Stimulated activated CD4-positive, alpha-beta T cell treated with anti-CD3 and anti-CD28 coated beads, Interleukin-1b, Interleukin-23, amount 100 ng/mL, for 4 hours (primary cell): ENCODE measurements at regions not wholly inside any gene's neighbourhood (a gene's known extent, or its start where the extent isn't known, plus 50 kb on each side); places are given as distances from the start of the nearest gene placed in this dataset.
"Not testable (repeated sequence)": the region's sequence is repeated elsewhere in the genome, so short reads cannot be mapped to it uniquely, and the experiment has no call there.

Experiments used
- DNase-seq, 2 donors: peaks; one replicate each; pipeline ENCODE4 v3.0.0-alpha.2; 2020; ENCODE audit warnings: low read depth in 2 of 2

DNA sequence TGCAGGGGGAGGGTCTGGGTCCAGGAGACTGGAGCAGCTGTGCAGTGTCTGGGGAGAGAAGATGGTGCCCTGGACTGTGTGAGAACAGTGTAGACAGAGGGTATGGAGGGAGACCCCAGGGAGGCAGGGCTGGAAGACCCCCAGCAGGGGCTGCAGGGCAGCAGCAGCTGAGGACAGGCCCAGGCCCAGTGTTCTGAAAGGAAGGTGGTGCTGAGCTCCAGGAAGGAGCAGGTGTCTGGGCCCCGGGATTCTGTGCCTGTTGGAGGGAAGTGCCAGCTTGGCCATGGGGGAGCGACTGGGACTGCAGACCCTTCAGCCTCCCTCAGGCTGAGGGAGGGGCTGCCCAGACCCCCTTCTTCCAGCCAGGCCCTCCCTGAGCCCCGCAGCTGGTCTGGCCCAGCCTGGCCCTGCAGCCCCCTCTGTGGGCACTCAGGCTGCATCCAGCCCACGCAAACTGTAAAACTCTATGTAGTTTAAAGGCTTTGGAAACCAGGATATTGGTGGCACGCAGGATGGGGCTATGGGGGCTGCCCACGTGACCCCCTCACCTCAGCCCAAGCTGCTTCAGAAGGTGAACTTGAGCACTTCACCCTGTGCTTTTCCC, 519.2 kb downstream of the PTPRU start:
- not testable (repeated sequence) for DNase-seq

DNA sequence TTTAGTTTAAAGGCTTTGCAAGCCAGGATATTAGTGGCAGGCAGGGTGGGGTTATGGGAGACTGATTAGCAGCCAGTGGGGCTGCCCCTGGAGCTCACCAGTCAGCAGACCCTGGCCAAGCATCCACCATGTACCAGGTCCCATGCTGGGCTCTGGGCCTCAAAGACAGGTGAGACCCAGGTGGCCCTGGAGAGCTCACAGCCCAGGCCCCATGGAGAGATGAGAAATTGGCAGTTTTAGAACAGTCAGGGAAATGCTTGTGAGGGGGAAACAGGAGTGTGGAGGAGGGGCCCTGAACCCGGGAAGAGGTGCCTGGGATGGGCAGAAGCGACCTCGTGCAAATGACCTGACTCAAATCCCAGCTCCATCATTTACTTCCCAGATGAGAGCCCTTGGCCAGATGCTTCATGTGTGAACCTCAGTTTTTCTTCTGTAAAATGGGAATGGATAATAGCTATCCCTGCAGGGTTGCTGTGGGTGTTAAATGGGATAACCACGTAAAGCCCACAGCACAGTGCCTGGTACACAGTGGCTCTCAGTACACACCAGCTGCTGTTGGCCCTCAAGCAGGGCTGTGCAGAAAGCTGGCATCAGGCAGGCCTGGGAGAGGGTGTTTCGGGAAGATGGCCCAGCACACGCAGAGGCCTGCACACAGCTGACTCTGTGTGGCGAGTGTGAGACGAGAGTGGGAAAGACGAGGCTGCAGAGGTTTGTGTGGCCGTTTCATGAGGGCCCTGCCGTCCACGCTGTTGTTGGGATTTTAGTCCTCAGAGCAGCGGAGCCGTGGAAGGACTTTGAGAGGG, 518.5 kb downstream of the PTPRU start:
- no peak for DNase-seq

GRCh38 chr1:29753771-29754572, 517.6 kb downstream of the PTPRU start:
- DNase-seq, result no peak

GRCh38 chr1:29753244-29753643, 516.9 kb downstream of the PTPRU start:
- DNase-seq, result no peak

DNA sequence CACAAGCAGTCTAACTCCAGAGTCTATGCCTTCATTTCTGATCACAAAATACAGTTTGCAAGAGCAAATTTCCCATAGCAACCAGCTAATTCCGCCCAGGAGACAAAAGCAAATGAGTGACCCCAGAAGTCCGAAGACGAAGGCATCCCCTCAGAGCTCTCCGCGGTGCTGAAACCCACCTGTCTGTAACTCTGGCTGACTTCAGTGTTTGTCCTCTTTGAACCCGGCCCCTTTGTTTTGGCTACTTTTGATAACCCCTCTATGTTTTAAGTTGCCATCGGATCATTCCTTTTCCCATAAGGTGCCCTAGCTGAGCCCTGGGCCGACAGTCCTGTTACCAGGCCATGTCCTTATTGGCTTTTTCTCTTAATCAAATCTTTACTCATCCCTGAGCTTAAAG, 515.8 kb downstream of the PTPRU start:
- DNase-seq, result no peak

GRCh38 chr1:29749024-29749945, 513.0 kb downstream of the PTPRU start:
- DNase-seq, result no peak

DNA sequence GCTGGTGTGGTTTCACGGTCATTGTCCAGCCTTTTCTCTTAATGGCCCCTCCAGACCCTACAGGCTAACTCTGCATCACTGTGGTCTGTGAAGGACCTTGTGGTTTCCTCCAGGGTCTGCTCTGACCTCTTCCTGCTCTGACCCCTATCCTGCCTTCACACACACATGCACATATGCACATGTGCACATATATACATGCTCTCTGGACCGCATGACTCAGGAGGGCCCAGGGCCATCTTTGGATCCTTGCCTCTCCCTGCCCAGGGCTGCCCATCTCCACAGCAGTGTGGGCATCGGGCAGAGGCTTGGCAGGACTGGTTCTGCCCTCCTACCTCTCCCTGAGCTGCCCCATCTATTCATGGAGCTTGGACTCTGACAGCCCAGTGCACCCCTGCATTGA, 510.9 kb downstream of the PTPRU start:
- no peak for DNase-seq

DNA sequence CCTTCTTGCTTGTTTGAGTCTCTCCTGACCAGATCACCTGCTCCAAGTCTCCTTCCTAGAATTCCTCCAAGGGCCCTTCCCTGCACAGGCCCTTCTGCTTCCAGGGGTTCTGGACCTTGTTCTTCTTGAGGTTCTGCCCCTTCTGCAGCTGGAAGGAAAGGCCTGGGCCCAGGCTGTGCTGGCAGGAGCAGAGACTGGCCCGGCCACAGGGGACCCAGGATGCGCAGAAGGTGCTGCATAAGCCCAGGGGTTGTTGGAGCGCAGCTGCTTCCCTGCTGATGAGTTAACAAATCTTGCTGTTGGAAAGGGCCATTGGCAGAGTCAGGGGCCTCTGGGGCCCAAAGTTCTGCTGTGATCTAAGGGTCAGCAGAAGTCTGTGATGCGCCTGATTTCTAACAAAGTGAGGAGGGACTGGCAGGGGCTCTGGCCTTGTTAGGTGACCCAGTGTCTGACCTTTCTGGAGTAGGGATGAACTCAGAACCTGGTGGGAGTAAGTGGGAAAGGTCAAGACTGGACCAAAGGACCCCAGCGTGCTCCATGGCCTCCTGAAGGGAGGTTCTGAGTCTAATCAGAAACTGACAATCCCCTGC, 509.8 kb downstream of the PTPRU start:
- no peak for DNase-seq

- DNase-seq, result no peak
These were observed 508.6 kb downstream of the PTPRU start for GRCh38 chr1:29744684-29745490.

GRCh38 chr1:29743931-29744330, 507.6 kb downstream of the PTPRU start:
- DNase-seq, result no peak

DNA sequence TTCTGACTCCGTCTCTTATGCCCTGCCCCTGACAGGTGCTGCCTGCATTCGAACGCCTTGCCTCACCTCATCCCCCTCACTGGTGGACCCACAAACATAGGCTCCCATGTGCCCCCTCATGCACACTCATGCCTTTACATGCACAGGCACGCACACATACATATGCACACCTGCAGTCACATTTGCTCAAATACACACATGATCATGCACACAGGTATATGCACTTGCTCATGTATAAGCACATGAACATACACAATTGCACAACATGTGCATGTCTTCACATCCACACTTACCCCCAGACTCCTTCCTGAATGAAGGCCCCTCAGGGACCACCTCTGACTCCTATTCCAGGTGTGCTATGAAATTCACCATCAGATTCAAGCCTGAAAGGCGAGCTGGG, 506.9 kb downstream of the PTPRU start:
- no peak for DNase-seq

DNA sequence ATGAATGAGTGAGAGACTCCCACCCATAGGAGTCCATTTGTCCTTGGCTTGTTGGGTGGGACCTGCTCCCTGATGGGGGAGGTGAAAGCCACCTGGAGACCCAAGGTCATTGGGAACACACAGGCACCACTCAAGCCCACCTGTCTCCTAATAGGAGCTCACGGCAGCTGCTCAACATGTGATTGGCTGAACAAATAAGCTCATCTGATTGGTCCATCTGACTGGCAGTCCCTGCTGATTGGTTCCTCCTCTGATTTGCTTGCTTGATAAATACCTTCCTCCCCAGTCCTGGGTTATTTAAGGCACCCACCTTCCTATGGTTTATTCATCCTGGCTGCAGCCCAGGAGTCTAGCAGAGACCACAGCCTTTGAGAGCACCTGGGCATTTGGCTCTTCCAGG, 502.9 kb downstream of the PTPRU start:
- no peak for DNase-seq

DNA sequence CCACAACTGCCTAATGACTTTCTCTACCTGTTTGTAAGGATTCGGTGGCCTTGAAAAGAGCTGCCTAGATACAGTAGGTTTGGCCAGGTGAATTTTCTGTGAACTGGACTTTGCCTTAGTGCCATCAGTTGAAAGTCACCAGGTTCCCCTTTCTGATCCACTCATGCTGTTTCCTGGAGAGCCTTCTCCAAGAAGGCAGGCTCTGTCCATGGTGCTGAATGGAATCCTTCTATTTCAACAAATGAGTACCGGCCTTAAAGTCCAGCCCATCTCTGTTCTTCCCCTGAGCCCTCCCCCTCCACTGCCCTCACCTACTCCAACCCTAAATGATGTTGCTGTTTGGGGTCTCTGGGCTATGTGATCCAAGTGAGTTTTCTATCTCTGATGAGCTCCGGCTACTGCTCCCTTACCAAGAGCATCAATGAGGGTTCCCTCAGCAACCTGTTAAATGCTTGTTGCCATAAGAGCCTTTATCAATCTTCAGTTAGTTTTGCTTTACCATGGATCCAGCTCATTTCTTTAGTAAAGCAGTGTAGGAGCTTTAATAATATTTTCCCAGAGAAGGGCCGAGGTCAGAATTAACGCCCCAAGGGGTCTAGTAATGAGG, 500.4 kb downstream of the PTPRU start:
- DNase-seq, result no peak

DNA sequence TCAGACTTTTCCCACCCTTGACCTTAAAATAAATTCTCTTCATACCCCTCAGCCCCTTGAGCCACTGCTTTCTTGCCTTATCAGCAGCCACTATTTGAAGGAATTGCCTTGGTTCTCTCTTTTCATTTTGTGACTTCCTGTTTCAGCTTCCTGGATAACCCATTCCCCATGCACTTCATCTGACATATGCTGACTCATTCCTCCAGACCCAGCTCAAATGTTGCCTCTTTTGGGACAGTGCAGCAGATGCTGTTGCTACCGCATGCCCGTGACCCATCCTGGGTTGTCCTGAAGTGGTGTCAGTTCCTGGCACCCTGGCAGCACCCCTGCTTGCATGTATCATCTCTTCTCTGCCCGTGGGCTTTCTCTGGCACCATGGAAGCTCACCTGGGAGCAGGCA, 496.1 kb downstream of the PTPRU start:
- DNase-seq, result no peak

DNA sequence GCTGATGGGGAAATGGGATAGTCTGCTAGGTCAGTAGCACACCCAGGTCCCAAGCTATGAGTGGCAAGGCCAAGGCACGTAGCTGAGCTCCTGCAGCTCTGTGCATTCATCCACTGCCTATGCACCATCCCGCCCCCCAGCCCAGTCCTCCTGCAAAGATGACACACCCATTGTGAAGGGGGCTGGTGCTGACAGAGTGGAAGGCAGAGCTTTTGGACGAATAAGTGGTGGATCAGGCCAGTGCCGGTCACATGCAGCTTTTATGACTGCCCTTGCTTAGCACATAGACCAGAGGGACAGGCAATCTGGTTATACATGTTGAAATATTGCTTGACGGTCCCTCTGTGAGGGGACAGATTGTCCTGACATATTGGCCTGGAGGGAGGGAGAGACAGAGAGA, 494.3 kb downstream of the PTPRU start:
- no peak for DNase-seq

GRCh38 chr1:29729281-29729680, 493.0 kb downstream of the PTPRU start:
- no peak for DNase-seq

GRCh38 chr1:29728703-29729102, 492.4 kb downstream of the PTPRU start:
- no peak for DNase-seq

DNA sequence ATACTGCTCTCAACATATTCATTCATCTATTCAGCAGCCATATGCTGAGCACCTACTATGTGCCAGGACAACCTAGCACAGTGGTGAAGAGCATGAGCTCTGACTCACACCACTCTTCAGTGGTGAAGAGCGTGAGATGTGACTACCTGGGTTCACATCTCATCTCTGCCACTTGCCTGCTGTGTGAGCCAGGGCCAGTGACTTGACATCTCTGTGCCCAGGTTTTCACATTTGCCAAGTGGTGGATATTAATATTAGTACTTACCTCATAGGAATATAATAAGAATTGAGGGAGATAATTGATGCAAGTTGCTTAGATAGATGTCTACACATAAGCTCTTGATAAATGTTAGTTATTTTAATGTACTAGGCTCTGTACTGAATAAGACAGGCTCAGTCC, 488.9 kb downstream of the PTPRU start:
- DNase-seq, result no peak

DNA sequence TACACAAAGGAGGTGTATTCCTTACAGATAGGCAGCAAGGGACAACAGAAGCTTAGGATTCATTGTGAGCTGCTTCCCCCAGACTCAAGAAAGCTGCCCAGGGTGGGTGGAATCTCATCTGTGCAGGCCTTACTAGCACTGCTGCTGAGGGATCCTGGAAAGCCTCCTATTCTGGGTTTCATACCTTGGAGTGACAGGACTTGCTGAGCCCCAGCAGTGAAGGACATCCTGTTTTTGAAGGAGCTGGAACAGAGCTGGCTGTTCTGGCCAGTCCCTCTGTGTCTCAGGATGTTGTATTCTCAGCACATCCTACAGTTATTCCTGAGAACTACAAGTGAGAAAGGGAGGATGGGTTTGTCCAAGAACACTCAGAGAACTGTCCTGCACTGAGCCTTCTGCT, 486.3 kb downstream of the PTPRU start:
- DNase-seq, result no peak

DNA sequence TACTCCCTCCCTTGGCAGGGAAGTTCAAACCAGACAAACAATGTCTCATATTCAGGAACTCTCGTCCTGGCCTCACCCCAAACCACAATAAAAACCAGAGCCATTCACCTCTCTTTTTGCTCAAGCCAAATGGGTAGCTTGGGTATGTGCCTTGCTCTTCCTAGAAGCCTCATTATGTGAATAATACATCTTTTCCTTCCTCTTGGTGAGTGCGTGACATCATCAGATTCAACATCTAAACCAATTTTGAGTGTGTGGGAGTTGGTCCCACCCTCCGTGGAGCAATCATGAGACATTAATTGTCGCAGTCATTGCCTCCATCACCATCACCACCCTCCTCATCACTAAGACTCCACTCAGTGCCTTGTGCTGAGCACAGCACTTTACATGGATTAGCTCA, 482.9 kb downstream of the PTPRU start:
- DNase-seq, result no peak
